NT2/D1 (cell line): ENCODE measurements at regions not wholly inside any gene's neighbourhood (a gene's known extent, or its start where the extent isn't known, plus 50 kb on each side); places are given as distances from the start of the nearest gene placed in this dataset.

Experiments
- DNase-seq: peaks from one replicate; pipeline ENCODE4 v3.0.0-alpha.2; 2011; ENCODE audit warnings: low read depth, low spot score
- H3K27me3 ChIP-seq: 2 replicates; pipeline ENCODE4 v1.6.0; 2011; ENCODE audit warnings: mild to moderate bottlenecking; ENCODE audit not compliant: insufficient read length, insufficient read depth
- H3K36me3 ChIP-seq: 2 replicates; pipeline ENCODE4 v1.6.1; 2011; ENCODE audit warnings: mild to moderate bottlenecking, low read length, mixed read lengths; ENCODE audit not compliant: insufficient read depth, insufficient read length
- H3K4me1 ChIP-seq: 2 replicates; pipeline ENCODE4 v1.5.1; 2011; ENCODE audit not compliant: insufficient read depth, insufficient read length
- H3K4me3 ChIP-seq: 2 replicates; pipeline ENCODE4 v1.5.1; 2011; ENCODE audit warnings: low read depth; ENCODE audit not compliant: insufficient read length
- H3K9ac ChIP-seq: 2 replicates; pipeline ENCODE4 v1.6.0; 2011; ENCODE audit warnings: low read depth; ENCODE audit not compliant: insufficient read length
- H3K9me3 ChIP-seq: 2 replicates; pipeline ENCODE4 v1.5.1; 2011; ENCODE audit warnings: mild to moderate bottlenecking, low read length; ENCODE audit not compliant: insufficient read depth
- SUZ12 ChIP-seq: IDR thresholded peaks from 2 replicates; pipeline ENCODE4 v1.6.1; 2011; ENCODE audit not compliant: insufficient read length, insufficient read depth; ENCODE audit errors: extremely low read depth
- YY1 ChIP-seq: IDR thresholded peaks from 2 replicates; pipeline ENCODE4 v1.6.1; 2011; ENCODE audit not compliant: insufficient read length, insufficient read depth
- ZNF274 ChIP-seq: IDR thresholded peaks from 2 replicates; pipeline ENCODE4 v1.6.1; 2011; ENCODE audit warnings: mild to moderate bottlenecking, low read depth, low read length

DNA sequence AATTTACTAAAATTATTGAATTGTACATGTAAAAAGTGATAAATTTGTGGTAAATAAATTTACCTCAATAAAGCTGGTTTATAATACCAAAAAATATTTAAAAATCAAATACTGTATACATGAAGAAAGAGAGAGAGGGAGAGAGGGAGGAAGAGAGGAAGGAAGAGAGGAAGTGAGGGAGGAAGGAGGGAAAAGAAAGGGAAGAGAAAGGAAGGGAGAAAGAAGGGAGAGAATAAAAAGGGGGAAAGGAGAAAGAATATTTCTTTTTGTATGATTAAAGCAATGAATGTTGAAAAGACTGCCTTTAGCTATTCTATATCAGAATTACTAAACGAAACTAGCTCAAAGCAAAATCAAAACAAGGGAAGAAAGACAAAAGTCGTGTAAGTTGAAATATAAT, 150.0 kb downstream of the LRIG2 start:
- Histone ChIP-seq H3K4me3 (no peak overlapping the region), H3K4me1 (peaks cover 5% of the 10 kb centered on the region), H3K27me3 (no peaks in the 10 kb centered on the region), H3K9ac (no peak overlapping the region), H3K36me3 (no peaks in the 10 kb centered on the region), H3K9me3 (peaks cover 10% of the 10 kb centered on the region; the same call in 1 of the 2 replicates)
- DNase-seq, result no peak
- TF ChIP-seq SUZ12, result no peak
- no peak for TF ChIP-seq ZNF274
- TF ChIP-seq YY1, result no peak

GRCh38 chr1:113223546-113223945, 150.5 kb downstream of the LRIG2 start:
- Histone ChIP-seq H3K27me3 (no peaks in the 10 kb centered on the region), H3K4me1 (peaks cover 5% of the 10 kb centered on the region), H3K9me3 (peaks cover 11% of the 10 kb centered on the region; the same call in 1 of the 2 replicates), H3K9ac (no peak overlapping the region), H3K36me3 (no peaks in the 10 kb centered on the region), H3K4me3 (no peak overlapping the region)
- no peak for DNase-seq
- TF ChIP-seq YY1 (no peak), SUZ12 (no peak), ZNF274 (no peak)

GRCh38 chr1:113226148-113226547, 153.2 kb downstream of the LRIG2 start:
- Histone ChIP-seq H3K4me1 (peaks cover 2% of the 10 kb centered on the region), H3K36me3 (no peaks in the 10 kb centered on the region), H3K9ac (no peak overlapping the region), H3K4me3 (no peak overlapping the region), H3K27me3 (no peaks in the 10 kb centered on the region), H3K9me3 (peaks cover 11% of the 10 kb centered on the region; the same call in 1 of the 2 replicates)
- no peak for DNase-seq
- no peak for TF ChIP-seq SUZ12
- TF ChIP-seq YY1, result no peak
- TF ChIP-seq ZNF274, result no peak

GRCh38 chr1:113231866-113232265, 158.4 kb upstream of the MAGI3 start:
- Histone ChIP-seq H3K9ac (no peak overlapping the region), H3K4me1 (peaks cover 2% of the 10 kb centered on the region), H3K4me3 (no peak overlapping the region), H3K36me3 (no peaks in the 10 kb centered on the region), H3K27me3 (no peaks in the 10 kb centered on the region), H3K9me3 (peaks cover 11% of the 10 kb centered on the region; the same call in 1 of the 2 replicates)
- TF ChIP-seq YY1 (no peak), ZNF274 (no peak), SUZ12 (no peak)
- DNase-seq, result no peak

GRCh38 chr1:113233441-113233840, 156.9 kb upstream of the MAGI3 start:
- TF ChIP-seq ZNF274, result no peak
- TF ChIP-seq YY1, result no peak
- no peak for TF ChIP-seq SUZ12
- Histone ChIP-seq H3K4me3 (no peak overlapping the region), H3K27me3 (no peaks in the 10 kb centered on the region), H3K9ac (no peak overlapping the region), H3K9me3 (no peaks in the 10 kb centered on the region), H3K36me3 (no peaks in the 10 kb centered on the region), H3K4me1 (peaks cover 2% of the 10 kb centered on the region)
- DNase-seq, result no peak

GRCh38 chr1:113241237-113241636, 149.1 kb upstream of the MAGI3 start:
- no peaks in the 10 kb centered on the region for H3K27me3 ChIP-seq
- H3K9ac ChIP-seq, result no peak overlapping the region
- TF ChIP-seq ZNF274 (no peak), YY1 (no peak), SUZ12 (no peak)
- no peaks in the 10 kb centered on the region for H3K4me1 ChIP-seq
- H3K36me3 ChIP-seq, result no peaks in the 10 kb centered on the region
- H3K9me3 ChIP-seq, result no peaks in the 10 kb centered on the region
- DNase-seq, result no peak
- no peak overlapping the region for H3K4me3 ChIP-seq

DNA sequence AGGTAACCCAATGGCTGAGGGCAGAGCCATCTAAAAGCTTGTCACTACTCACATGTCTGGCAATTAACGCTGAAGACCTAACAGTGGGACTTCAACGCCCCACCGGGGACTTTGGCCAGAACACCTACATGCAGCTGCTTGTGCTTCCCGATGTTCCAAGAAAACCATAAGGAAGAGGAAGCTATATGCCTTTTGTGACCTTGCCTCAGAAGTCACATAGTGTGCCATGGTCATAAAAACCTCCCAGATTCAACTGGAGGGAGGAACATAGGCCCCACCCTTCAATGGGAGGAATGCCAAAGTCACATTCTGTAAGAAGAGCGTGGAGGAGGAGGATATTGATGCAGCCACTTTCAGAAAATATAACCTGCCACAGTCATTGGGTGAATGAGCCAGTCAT, 147.8 kb upstream of the MAGI3 start:
- Histone ChIP-seq H3K36me3 (no peaks in the 10 kb centered on the region), H3K4me3 (no peak overlapping the region)

More for the DNA sequence above, 147.8 kb upstream of the MAGI3 start:
- no peaks in the 10 kb centered on the region for H3K9me3 ChIP-seq
- no peaks in the 10 kb centered on the region for H3K4me1 ChIP-seq
- no peak overlapping the region for H3K9ac ChIP-seq
- no peak for DNase-seq
- TF ChIP-seq YY1 (no peak), ZNF274 (no peak), SUZ12 (no peak)
- no peaks in the 10 kb centered on the region for H3K27me3 ChIP-seq
